ENCODE measurements at regions not wholly inside any gene's neighbourhood (a gene's known extent, or its start where the extent isn't known, plus 50 kb on each side); places are given as distances from the start of the nearest gene placed in this dataset.

GRCh38 chr1:234721476-234722269 is 111.7 kb upstream of the IRF2BP2 start (continued):
- TF ChIP-seq ARID4A (CRISPR knock-in tag; IDR thresholded peaks at IDR 0.05; ENCODE audit: borderline replicate concordance) (peak; percentile 29; the same call in 1 of the 2 replicates), ZNF775 (CRISPR knock-in tag; IDR thresholded peaks at IDR 0.05; ENCODE audit: borderline replicate concordance) (0 out of 2 replicates have a peak, but pooled peaks have one; percentile 70), ZC3H4 (CRISPR knock-in tag; IDR thresholded peaks at IDR 0.05; ENCODE audit: borderline replicate concordance) (no peak), TEAD2 (CRISPR knock-in tag; IDR thresholded peaks at IDR 0.05) (no peak), GABPB1 (CRISPR knock-in tag; IDR thresholded peaks at IDR 0.05) (0 out of 2 replicates have a peak, but pooled peaks have one; percentile 10), RFX5 (IDR thresholded peaks at IDR 0.05; ENCODE audit: low read depth, low read length) (no peak), CREB1 (IDR thresholded peaks at IDR 0.05) (no peak), CREB1 (CRISPR knock-in tag; IDR thresholded peaks at IDR 0.05) (no peak), ARNT2 (CRISPR knock-in tag; IDR thresholded peaks at IDR 0.05; ENCODE audit: low read depth) (no peak), PRDM15 (CRISPR knock-in tag; IDR thresholded peaks at IDR 0.05) (peak; percentile 70; the same call in 1 of the 2 replicates), KAT2B (IDR thresholded peaks at IDR 0.05; ENCODE audit: borderline replicate concordance, low read depth, low read length) (no peak), ZNF33A (CRISPR knock-in tag; IDR thresholded peaks at IDR 0.05; ENCODE audit: borderline replicate concordance) (no peak), KMT2B (CRISPR knock-in tag; IDR thresholded peaks at IDR 0.05) (0 out of 2 replicates have a peak, but pooled peaks have one; percentile 55), ZNF382 (CRISPR knock-in tag; IDR thresholded peaks at IDR 0.05; ENCODE audit: borderline replicate concordance) (no peak), ATF6 (CRISPR knock-in tag; conservative IDR thresholded peaks at IDR 0.05) (no peak)
- TF ChIP-seq, protein P1, sequence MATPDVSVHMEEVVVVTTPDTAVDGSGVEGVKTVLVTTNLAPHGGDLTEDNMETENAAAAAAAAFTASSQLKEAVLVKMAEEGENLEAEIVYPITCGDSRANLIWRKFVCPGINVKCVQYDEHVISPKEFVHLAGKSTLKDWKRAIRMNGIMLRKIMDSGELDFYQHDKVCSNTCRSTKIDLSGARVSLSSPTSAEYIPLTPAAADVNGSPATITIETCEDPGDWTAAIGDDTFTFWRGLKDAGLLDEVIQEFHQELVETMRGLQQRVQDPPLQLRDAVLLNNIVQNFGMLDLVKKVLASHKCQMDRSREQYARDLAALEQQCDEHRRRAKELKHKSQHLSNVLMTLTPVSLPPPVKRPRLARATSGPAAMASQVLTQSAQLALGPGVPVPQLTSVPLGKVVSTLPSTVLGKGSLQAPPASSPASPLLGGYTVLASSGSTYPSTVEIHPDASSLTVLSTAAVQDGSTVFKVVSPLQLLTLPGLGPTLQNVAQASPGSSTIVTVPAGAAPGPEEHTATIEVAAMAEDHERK (CRISPR knock-in tag; IDR thresholded peaks at IDR 0.05; ENCODE audit: low read depth): no peak
